HG03045 (cell line): ENCODE measurements at regions not wholly inside any gene's neighbourhood (a gene's known extent, or its start where the extent isn't known, plus 50 kb on each side); places are given as distances from the start of the nearest gene placed in this dataset.

Experiments used
- ATAC-seq: cut with Tn5 transposase; IDR thresholded peaks from one replicate; pipeline ENCODE4 v1.9.1; 2021; ENCODE audit warnings: mild to moderate bottlenecking, moderate library complexity; ENCODE audit not compliant: unreplicated experiment

DNA sequence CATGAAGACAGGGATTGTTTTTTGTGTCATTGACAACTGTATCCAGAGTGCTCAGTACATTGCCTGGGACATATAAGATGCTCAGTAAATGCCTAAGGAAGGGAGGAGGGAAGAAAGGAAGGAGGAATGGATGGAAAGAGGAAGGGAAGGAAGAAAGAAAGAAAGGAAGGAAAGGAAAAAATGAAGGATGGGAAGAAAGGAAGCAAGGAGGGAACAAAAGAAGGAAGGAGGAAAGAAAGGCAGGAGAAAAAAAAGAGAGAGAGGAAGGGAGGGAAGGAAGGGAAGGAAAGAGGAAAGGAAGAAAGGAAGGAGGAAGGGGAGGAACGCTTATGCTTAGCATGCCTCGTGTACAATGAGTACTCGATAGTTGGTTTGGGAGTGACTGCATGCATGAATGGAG is 514.7 kb downstream of the RPS24 start:
- no peak for ATAC-seq

DNA sequence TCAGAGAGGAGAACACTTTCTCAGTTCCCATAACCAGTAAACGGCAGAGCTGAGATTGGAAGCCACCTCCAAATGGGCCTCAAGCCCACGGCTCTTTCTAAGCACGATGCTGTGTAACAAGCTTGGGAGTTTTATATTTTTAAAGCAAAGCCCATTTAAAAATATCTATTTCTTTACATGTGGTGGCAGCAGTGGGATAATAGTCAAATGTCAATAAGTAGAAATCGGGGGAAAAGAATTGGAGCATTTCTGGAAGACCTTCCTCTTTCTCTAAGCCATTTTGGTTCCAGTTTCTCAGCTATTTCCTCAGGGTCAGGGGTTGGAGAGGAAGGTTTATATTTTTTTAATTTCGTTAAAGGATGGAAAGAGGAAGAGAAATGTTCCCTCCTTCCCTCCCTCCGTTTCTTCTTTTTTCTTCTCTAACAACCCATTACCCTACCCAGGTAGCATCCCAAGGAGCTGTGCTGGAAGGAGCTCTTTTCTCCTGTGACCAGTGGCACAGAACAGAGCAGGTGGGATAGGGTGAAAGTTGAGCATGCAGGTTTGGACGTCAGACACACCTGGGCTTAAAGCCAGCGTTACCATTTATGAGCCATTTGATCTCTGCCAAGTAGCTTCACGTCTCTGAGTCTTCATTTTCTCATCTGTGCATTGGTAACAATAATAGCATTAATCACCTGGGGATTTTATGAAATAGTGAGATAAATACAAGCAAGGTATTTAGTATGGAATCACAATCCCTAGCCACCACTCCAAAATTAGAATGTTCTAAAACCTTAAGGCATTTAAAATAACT is 515.7 kb downstream of the RPS24 start:
- no peak for ATAC-seq

DNA sequence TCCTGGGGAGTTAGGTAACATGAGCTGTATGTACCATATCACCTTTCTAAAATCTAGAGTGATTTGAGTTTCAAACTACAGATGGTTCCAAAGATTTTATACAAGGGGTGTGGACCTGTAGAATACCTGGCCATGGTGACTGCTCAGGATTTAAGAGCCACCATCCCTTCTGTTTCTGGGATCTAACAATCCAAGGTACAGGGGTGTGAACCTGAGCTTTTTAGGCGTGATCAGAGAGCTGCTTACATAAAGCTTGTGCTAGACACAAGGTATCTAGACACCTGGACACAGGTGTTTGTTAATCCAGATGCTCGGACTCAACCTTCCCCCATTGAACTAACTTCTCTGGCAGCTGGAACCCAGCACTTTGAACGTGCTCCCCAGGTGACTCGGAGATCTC is 516.4 kb downstream of the RPS24 start:
- no peak for ATAC-seq

DNA sequence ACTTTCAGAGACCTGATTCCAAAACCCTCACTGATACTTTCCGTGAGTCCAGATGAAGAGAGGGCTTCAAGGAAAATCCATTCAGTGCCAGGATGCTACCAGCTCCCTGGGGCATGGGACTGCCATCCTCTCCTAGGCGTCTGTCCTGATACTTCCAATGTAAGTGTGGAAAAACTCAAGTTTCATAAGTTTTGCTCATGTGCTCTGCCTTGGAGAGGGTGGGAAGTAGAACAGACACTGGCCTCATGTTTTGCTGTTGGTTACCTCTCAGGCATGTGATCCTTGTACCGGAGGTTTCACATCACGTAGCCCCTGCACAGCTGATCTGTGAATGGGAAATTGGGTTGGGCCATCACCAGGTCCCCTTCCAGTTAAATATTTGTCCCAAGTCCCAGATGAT is 517.1 kb downstream of the RPS24 start:
- ATAC-seq, result no peak

DNA sequence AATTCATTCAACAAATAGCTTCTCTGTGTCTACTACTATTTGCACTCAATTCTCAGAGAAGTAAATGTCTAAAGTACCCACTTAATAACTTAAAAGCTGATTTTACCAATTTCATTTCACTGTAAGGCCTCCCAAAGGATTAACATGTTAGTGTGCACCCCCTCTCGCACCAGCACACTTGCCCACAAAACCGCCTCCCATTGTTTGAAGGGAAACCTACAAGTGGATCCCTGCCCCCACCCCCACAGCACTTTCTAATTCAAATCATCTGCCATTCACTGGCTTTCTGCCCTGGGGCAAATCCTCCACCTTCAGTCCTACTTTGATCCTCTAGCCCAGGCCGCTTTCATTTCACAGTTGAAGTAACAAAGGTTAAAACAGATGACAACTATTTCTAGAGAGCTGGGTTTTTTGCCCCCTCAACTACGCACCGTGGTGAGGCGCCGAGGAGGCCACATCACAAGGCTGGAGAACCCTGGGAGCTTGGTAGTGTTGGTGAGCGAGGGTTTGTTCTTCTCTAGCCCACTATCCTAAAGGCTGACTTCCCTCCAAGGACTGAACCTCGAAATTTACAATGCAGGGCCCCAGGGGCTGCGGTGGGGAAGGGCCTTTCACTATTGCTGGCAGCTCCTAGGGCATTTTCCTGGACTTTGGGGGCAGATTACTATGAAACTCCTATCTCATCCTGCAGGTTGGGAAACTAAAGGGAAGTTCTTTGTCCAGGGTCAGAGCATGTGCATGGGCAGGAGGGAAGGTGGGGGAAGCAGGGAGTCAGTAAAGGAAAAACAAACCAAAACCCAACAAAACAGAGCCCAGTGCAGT is 517.4 kb upstream of the ZMIZ1 start:
- no peak for ATAC-seq

DNA sequence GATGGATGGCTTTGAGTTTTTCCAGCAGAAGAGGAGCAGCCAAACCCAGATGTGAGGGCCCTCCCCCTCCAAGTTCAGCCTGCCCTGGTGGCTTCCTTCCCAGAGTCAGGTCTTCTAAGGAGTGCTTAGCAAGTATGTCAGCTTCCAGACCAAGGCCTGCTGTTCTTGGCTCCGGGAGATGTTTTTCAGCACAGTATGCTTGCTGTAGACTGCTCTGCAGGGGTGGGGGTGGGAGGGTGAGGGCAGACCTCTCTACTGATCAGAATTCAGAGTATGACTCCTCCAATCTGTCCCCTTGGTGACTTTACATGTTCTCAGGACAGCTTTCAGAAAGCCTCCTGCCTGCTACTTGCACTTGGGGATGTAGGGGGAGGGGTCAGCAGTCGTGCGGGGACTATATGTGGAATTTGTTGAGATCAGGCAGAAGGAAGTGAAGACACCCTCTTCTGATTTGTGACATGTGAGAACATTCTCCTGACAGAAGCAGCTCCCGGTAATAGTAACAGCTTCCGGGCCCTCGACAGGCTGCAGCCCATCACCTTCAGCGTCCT is 516.4 kb upstream of the ZMIZ1 start:
- no peak for ATAC-seq

DNA sequence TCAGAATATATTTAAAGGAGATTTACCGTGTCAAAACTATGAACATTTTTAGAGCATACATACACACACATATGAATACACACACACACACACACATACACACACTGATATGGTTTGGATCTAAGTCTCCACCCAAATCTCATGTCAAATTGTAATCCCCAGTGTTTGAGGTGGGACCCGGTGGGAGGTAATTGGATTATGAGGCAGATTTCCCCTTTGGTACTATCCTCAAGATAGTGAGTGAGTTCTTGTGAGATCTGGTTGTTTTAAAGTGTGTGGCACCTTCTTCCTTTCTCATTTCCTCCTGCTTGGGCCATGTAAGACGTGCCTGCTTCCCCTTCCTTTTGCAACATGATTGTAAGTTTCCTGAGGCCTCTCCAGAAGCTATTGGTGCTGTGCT is 515.0 kb upstream of the ZMIZ1 start:
- no peak for ATAC-seq

DNA sequence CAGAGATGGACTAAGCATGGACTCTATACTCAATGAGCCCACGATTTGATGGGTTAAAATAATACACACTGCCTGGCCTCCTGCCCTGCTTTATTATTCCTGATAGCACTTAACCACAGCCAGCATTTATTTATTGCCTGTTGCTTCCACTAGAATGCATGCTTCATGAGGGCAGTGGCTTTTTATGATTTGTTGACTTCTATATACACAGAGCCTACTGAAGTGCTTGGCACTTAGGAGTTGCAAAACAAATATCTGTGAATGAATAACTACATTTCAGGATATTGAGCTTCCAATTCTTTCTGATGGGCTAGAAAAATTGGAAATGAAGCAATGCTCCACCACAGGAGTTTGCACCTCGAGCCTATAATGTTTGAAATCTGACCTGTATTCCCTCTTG is 513.6 kb upstream of the ZMIZ1 start:
- ATAC-seq, result no peak

DNA sequence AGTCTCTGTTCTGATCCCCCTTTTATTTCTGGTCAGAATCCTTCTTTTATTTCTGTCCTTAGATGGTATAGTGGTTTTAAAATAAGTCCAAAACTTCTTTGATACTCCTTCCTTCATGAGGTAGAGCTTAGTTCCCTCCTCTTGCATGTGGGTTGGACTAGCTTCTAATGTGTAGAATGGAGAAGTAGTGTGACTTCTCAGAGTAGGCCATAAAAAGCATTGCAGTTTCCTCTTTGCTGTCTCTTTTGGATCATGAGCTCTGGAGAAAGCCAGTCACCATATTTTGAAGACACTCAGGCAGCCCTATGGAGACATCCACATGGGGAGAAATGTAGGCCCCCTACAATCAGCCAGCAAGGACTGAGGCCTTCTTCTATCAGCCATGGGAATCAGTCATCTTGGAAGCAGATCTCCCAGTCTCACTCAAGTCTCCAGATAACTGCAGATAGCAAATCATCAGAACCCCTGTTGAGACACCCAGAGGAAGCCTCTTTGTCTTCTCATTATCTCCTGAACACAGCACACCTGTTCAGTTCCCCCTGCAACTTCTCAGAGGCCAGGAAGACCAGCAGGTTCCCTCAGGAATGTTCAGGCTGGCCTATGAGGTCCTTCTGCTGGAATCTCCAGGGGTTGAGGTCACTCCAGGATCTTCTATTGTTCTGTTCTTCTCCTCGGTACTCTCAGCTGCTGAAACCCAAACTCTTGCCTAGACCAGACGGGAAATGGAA is 511.9 kb upstream of the ZMIZ1 start:
- ATAC-seq, result no peak

DNA sequence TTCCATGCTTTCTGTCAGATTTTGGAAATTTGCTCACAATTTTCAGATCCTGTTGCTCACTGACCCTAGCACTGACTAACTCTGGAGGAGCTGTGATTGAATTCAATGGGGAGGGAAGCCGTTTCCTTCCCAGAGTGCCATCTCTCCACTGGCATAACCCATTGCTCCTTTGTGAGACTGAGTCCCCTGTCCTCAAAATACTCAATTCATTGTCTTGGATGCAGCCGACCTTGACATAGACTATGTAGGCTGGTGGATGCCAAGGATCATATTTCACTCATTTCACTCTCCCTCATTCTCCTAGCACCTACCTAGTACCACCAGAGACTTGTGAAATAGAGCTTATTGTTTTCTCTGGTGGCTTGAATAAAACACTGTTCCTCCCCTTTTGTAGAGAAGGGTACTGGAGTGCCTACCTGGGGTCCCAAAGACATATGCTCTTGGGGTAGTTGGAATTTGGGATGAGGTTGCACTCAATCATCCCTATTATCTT is 511.3 kb upstream of the ZMIZ1 start:
- ATAC-seq, result no peak

DNA sequence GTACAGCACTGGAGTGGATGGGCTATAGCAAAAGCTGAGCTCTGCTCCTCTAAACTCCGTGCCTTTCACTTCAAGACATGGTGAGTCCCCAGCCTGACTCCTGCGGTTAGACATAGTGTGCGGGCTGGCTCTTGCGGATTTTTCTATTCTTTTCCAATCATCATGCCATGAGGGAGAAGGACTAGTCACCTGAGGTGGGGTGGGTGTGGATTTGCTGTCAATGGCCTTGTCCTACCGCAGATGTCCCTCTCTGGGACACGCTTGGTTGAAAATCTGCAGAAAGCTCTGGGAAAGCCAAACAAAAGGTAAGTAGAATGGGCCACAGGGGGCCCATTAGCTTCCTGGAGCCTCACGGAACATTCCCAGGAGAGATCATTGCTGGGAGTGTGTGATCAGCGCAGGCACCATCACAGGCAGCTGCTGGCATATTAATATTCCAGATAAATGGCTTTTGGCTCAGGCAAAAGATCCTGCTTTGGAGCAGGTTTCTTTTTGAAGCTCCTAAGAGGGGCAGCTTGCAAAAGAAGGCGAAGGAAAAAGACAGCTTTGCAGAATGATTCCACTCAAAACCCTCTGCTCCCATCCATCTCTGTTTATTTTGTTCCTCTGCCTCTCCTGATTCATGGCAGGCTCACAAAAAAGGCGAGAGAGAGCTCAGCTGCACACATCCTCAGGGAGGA is 509.0 kb upstream of the ZMIZ1 start:
- no peak for ATAC-seq

DNA sequence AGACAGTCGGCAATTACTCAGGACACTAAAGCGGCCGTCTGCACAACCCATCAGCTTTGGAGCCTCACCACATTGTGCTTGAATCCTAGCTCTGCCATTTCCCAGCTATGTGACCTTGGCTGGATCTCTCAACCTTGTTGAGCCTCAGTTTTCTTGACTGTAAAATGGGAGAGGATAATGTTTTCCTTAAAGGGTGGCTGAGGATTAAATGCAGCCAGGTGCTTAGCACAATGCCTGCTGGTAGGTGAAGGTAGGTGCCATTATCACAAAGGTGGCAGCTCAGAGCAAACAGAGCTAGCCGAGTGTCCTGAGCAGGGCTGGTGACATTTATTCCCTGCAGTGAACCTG is 508.5 kb upstream of the ZMIZ1 start:
- no peak for ATAC-seq

DNA sequence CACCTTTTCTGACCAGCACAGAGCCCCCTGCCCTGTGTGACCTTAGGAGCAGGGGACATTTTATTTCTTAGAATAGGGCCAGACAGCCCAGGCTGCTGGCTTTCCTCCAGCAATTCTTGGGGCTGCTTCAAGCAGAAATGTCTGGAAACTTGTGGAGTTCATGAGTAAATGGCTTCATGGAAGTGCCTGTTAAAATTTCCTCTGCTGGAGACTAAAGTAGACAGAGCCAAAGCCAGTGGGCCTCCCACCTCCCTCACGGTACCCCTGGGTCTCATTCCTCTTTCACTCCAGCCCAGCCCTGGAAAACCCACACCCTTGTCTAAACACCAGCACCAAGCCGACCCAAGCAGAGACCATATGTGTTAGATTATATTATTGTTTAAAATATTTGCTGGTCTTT is 505.5 kb upstream of the ZMIZ1 start:
- ATAC-seq, result no peak

DNA sequence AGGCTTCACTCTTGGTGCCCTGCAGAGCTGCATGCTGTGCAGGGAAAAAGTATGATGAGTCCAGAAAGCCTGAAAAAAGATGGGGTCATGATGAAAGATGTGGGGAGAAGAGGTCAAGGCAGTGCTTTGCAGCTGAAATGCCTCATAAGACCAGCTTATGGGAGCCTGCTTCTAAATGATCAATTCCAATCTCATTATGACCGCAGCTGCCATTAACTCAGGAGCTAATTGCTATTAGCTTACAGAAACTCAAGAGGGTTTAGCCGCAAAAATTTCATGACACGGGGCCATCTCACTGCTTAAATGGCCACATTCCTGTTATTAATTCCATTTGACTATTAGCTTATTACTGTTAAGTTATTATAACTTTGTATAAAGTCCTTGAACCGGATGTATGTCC is 502.9 kb upstream of the ZMIZ1 start:
- no peak for ATAC-seq

DNA sequence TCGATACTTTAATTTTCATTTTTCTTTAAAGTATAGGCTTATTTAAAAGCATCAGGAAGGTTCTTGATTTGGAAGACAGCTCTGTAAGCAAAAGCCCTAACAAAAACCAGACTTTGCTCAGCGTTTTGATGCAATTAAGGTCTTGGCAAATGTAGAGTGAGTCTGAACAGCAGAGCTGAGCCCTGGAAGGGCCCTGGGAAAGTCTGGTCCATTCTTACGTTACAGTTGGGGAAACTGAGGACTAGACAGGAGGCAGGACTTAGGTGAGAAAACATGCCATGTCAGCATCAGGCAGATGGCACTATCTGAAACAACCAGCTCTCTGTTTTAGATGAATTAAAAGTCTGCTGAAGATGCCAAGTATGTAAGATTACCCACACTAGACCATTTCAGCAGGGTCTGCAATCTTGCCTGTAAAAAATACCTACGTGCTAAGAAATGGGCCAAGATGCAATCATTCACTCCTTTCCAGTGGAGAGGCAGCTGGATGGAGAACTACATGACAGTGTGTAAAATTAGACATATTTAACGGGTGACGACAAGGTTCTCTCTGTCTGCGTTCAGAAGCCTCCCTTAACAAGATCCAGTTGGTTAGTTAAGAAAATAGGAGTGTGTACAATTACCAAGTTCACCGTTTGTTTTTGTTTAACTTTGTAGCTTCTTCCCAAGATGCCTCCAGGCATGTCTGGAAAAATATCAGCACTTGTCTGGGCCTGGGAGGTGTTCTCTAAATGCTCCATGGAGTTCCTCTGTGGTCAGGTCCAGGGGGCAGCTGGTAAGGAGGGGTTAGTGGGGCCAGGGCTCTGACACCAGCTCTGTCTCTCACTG is 502.3 kb upstream of the ZMIZ1 start:
- ATAC-seq, result no peak

DNA sequence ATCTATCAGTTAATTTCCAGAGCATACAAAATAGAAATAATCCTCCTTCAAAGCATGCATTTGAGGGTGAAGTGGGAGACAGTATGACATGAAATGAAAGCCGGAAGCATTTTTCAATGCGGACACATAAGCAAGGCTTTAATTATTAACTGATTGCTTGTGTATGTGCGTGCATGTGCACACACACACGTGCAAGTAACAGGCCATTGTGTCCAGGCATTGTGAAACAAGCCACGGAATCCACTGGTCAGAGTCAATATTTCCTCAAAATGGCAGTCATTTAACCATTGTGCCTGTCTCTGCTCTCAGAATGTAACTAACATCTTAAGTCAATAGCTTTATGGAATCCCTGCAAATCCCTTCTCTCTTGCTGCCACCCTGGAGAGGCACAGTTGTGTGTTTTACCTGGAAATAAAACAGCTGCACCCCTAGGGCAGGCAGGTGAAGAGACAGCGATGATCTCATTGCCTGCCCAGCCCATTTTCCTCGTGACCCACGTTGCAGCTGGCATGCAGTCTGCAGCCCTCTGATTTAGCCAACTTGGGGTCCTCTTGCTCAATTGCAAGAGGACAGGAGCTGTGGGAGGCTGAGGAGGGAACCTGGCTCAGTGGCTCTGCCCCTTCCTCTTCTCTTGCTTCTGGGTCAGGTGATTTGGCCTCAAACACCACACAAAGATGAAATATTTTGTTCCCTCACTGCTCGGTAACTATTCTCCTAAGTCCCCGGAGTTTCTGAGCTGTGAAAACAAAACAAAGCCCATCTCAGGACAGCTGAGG is 500.9 kb upstream of the ZMIZ1 start:
- ATAC-seq, result no peak

DNA sequence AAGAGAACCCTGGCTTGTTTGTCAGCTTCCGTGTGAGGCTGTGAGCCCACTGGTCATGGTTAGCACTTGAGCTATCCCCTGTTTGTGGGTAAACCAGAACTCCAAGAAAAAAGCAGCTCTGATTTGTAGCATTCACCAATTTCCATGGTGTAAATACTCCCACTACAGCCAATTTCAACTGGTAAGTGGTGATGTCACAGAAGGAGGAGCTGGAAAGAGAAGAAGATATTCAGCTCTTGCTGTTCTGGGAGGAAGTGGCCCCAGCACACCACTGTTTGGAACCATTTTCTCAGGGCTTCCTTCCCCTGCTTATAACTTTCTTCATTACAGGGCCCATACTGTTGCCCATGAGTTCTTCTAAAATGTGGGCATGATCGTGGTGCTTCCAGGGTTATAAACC is 500.1 kb upstream of the ZMIZ1 start:
- no peak for ATAC-seq

DNA sequence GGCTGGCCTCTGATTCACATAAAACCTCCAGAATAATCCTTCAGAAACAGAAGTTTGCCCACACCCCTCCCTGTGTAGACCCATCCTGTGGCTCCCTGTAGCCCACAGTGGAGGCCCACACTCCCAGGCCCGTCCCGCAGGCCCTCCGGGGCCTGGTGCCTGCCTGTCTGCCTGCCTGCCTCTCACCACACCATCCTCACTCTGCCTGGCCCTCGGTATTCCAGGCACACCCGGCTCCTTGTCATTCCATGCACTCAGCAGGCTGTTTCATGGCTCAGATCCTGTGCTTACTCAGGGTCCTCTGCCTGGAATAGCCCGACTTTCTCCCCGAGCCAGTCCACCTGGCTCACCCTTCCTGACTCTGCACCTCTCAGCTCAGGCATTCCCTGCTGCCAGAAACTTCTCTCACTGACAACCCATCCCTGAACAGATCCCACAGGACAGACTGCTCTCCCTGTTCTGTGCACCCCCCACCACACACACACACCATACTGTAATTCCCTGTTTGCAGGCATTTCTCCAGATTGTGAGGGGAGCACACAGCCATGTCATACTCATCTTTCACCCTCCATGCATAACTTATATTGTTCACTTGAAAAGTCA is 498.0 kb upstream of the ZMIZ1 start:
- no peak for ATAC-seq

DNA sequence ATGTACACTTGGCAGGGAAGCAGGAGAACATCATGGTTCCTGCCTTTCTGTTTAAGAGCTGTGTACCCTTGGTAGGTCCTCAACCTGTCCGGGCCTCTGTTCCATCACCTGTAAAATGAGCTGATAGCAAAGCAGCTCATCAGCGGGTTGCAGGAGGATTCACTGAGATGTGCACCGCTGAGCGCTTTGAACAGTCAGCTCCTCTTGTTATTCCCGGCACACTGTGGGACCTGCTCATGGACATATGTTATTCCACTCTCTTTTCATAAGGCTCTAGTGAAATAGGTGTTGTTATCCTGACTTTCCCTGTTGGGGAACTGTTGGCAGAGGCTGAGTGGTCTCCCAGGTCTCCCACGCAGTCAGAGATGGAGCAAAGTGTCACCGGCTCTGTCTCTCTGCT is 497.5 kb upstream of the ZMIZ1 start:
- no peak for ATAC-seq
